ENCODE measurements at regions not wholly inside any gene's neighbourhood (a gene's known extent, or its start where the extent isn't known, plus 50 kb on each side); places are given as distances from the start of the nearest gene placed in this dataset.
"Not testable (repeated sequence)": the region's sequence is repeated elsewhere in the genome, so short reads cannot be mapped to it uniquely, and the experiment has no call there.

DNA sequence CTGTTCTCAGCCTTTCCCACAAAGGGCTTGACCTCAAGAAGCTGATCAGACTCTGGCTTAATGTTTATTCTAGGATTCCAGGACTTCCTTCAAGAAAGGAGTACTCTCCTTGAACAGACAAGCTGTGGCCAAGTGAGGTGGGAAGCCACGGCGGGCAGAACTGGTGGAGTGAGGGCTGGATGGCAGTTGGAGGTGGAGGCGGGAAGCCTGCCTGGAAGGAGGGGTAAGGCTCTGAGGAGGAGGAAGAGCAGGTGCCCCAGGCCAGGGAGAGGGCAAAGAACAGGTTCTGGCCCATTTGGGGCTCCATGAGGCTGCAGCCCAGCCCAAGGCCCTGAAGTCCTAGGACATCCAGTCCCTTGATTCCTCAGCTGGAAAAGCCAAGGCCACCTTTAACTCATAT lies 143.9 kb downstream of the CYP26B1 start:
- no peak for DNase-seq

DNA sequence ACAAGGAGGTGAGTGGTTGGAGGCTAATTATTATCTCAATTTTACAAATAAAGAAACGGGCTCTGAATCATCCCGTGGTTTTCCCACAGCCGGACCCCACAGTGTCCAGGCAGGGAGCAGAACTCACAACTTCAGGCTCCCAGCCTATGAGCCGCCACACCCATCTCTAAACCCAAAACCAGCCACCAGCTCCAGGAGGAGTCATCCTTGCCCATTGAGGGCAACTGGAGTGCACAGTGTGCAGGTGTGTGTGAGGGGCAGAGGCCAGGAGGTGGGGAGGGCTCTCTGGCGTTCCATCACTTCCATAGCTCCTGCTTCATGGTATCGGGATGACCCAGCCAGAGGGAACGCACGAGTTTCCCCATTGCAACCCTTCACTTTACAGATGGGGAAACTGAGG lies 144.5 kb downstream of the CYP26B1 start:
- no peak for DNase-seq

DNA sequence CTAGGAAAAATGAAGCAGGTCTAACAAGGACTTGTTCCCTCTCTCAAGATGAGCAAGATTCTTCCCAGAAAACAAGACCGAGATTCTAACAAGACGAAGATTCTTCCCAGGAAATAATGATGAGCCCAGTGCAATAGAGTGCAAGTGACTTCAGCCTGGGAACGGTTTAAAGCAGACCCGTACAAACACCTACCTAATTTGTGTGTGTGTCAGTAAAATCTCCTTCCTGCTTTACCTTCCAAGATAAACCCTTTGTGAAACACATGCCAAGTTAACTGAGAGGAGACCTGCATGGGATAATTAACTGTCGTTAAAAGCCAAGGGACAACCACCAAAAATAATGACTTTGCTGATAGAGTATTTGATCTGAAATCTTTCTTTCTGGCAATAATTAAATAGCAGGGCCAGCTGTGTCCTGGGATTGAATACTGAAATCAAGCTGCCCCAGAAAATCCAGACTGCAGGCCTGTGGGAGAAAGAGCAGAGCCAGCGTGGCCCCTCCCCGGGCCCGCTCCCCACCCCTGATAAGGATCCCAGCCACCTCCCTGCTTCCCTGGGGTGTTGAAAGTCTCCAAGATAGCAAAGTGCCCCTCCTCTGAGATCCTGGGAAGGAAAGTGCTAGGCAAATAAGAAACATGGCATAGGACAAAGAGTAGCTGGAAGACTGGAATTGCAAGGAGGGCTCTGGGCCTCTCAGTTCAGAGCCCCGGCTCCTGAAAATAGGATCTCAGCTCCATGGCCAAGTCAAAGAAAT lies 145.5 kb downstream of the CYP26B1 start:
- DNase-seq, result no peak

DNA sequence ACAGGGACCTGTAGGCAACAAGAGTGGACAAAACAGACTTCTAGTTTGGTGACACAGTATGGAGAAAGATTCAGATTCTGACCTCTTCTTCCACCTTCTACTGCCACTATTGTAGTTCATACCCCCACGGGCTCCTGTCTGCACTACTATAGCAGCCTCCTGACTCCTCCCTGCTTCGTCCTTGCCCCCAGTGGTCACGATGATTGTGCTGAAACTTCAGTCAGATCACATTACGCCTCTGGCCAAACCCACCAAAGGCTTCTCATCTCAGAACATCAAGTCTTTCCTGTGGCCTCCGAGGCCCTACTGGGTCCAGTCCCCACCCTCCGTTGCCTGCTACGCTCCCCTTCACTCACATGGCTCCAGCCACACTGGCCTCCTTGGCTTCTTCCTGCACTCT lies 147.6 kb downstream of the CYP26B1 start:
- no peak for DNase-seq

DNA sequence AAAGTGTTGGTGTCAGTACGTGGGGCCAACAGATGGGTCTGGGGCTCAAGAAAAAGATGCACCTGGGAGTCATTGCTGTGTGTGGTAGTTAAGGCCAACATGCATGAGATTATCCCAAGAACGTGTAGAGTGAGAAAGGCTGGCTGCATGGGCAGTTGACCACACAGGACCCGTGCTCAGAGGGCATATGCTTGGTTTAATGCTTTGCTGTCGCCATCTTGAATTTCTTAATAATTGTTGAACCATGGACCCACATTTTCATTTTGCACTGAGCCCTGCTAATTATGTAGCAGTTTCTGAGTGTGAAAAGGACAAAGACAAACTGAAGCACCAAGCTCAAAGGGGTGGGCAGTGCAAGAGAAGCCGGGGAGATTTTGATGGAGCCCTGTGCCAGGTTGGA lies 148.1 kb downstream of the CYP26B1 start:
- no peak for DNase-seq

DNA sequence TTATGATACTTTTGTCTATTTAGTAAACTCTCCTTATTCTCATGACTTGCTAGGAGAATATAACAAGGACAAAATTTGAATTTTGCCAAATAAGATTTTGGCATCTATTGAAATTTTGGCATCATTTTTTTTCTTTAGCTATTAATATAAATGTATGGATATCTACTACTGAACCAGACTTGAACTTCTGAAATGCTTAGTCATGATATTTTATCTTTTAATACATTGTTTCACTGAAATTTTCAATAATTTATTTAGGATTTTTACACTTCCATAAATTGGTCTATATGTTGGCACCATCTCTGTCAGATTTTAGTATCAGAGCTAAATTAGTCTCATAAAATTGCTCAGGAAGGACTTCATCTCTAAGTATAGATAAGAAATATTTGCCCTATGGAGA lies 149.8 kb downstream of the CYP26B1 start:
- no peak for DNase-seq

DNA sequence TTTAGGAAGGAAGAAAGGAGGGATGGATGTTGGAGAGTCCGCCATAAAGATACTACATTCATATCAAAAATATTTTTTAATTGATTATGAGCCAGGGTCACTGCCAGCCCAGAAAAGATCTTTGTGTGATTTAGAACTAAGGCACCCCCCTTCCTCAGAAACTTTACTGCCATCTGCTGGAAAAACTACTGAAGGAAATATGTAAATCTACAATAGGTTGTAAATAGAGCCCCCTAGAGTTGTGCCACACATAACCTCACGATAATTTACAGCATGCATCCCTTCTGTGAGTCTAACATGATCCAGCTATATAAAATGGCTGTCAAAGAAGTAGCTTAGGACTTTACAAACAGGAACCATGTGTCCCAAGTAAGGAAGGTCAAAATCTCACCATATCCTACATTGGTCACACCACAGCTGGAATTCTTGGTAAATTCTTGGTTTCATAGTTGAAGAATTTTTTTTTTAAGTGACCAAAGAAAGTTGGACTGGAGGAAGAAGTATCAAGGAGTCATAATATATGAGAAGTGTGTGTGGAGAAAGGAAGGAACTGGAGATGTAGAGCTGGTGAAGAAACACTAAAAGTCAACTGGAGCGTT lies 152.5 kb downstream of the CYP26B1 start:
- peak; percentile 12 for DNase-seq

DNA sequence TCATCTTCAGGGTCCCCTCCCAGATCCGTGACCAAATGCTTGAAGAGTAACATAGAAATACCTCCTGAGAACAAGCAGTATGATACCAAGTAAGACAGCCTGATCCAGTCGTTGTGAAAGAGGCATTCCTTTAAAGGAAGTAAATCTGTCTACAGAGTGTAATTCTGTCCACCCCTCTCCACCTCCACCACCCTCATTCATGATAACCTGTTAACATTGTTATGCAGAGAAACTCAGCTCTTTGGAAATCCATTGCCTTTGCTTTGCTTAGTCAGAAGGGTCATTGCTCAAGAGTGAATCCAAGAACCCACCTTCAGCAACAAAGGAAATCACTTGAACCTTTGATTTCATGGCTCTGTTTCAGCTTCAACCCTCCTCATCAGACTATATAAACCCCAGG lies 155.6 kb downstream of the CYP26B1 start:
- DNase-seq, result no peak

DNA sequence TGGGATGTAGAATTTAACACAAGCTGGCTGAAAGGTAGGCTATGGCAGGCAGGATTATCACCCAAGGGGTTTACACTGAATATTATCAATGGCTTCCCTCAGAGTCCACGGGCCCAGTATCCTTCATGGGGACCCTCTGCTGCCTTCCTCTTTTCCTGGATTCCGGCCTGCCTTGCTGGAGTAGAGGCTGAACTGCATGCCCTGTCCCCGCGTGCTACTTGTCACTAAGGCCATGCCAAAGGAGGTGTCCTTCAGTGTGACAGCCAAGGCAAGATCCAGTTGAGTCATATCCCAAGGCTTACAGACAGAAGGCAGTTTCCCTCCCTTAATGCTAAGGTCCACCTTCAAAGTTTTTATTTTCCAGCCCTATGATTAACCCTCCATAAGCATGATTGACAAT lies 156.3 kb downstream of the CYP26B1 start:
- DNase-seq, result no peak

DNA sequence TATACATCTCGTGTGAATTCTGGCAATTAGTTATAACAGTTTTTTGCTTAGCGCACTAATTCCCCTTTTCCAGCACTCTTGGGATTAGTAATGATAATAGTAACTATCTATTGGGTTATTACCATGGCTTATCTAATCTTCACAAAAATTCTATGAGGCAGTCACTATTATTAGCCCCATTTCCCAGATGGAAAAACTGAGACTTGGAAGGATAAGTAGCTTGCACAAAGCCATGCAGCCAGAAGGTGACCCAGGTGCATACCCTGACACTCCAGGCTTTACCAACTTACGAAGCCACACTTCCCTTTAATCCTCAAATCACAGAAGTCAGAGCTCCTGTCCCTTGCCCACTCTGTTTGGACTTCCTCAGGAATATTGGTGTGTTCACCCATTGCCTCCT lies 156.8 kb downstream of the CYP26B1 start:
- DNase-seq, result no peak

DNA sequence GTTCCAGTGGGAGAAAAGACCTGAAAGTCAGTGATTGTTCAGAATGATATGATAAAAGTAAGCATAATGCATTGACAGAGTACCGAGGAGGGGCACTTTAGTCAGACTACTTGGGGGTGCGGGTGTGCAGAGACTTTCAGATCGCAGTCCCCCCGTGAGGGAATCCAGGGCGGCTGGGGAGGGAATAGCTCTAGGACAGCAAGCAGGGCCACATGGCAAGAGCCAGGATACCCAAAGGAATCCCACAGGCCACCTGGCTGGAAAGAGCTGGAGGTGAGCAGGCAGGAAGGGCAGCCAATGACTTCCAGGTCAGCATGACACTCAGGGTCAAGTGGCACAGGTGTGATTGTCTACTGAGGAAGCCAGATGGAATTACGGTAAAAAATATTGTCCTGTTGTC lies 157.5 kb downstream of the CYP26B1 start:
- DNase-seq, result no peak

DNA sequence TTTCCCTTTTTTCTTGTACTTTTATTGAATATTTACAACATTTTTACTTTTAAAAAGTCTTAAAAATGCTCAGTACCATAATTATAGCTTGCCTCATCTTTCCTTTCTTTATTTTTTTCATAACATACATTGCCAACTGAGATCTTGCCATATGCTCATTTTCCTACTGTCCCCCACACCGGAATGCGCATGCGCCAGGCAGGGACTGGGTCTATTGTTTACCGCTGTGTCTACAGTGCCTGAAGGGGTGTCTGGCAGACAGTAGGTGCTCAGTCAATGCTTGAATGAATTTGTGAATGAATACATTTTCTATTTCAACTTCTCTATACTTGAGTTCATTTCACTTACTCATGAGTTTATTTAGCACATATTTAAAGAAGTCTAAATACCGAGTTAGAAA lies 158.0 kb downstream of the CYP26B1 start:
- no peak for DNase-seq

DNA sequence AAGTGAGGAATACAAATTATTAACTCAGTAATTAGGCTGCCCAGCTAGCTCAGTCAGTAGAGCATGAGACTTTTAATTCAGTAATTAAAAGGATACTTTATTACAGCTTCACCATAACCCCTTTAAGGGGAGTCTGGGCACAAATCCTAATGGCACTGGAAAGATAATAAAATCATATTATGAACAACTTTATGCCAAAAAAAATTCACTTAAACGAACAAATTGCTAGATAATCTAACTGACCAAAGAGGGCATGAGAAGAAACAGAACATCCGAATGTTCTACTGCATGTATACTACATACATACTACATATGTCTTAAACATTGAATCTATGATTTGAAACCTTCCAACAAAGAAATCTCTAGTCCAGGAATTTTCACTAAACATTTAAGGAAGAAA lies 159.5 kb downstream of the CYP26B1 start:
- DNase-seq, result no peak

DNA sequence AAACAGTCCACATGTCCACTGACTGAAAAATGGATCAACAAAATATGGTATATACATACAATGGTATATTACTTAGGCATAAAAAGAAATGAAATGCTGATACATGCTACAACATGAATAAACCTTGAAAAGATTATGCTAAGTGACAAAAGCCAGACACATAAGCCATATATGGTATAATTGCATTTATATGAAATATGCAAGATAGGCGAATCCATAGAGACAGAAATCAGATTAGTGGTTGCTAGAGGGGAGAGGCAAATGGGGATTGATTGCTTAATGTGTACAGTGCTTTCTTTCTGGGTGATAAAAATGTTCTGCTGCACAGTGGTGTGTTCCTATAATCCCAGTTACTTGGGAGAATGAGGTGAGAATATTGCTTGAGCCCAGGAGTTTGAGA lies 171.0 kb downstream of the CYP26B1 start:
- DNase-seq, result no peak

DNA sequence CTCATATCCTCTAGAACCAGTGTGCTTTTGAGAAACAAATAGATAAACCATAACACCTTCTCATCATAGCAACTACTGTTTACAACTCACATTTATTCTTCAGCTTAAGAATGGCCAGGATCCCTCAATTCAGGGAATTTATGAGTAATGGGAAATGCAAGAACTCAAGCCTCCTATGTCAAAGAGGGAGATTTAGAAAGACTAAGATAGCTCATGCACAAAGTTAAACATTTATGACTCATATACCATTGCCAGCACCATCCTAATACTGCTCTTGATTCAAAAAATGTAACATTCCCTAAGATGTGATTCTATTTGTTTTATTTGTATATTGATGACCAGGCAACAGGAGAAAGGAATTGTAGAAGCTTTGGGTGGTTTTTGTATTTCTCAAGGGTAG lies 172.8 kb downstream of the CYP26B1 start:
- DNase-seq, result no peak

DNA sequence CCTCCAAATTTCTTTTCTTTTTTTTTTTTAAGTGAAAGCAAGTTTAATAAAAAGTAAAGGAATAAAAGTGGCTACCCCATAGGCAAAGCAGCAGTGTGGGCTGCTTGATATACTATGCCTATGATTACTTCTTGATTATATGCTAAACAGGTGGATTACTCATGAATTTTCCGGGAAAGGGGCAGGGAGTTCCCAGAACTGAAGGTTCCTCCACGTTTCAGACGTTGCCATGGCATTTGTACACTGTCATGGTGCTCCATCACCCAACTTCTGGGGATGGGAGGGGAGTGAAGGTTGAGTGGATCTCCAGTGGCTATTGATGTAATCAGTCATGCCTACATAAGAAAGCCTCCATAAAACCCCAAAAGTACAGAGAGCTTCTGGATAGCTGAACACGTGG lies 176.2 kb downstream of the CYP26B1 start:
- DNase-seq, result peak; percentile 41

DNA sequence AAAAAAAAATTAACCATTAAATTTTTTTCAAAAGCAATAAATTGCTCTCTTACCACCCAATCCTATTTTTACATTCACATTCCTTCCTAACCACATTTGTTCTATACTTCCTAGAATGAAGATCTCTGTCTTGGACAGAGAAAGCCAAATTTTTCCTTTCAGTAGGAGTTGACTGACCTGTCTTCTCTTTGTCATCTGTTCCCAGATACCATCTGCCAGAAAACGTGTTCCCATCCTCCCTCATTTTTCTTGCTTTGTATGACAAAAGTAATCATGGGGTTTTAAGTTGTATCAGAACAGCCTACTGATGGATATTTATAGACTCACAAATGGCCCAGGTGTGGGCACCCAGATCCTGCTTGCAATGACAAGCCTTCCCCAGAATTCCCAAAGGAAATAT lies 182.1 kb downstream of the CYP26B1 start:
- no peak for DNase-seq

DNA sequence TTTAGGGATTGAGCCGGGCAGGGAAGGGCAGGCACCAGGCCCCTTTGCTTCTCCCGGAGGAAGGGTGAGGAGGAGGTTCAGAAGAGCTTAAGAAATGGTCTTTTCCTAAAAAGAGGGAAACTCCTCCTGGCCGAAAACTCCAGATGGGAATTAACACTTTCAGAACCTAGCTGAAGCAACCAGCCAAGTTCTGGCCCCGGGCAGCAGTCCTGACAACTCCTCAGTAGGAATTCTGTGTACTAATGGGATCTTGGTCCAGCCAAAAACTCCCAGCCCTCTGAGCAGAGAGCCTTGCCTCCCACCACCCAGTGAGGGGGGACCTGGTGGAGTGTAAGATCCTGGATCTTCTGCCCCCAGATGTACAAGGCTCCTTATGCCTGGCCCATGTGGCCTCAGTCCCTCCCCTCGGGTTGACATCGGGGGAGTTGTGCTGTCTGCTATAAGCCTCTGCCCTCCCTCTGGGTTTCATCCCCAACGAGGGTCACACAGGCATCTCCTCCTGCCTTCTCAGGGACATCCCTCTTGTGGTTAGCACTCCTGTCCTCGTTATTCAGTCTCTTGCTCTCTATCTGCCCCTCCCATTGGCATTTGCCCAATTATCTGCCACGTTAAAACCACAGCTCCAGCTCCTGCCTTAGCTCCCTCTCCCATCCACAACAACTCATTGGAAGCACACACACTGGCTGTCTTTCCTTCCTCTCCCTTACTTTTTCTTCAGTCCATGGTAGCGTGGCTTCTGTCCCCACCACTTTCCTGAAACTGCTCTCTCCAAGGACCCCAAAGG lies 184.6 kb downstream of the CYP26B1 start:
- DNase-seq, result no peak

DNA sequence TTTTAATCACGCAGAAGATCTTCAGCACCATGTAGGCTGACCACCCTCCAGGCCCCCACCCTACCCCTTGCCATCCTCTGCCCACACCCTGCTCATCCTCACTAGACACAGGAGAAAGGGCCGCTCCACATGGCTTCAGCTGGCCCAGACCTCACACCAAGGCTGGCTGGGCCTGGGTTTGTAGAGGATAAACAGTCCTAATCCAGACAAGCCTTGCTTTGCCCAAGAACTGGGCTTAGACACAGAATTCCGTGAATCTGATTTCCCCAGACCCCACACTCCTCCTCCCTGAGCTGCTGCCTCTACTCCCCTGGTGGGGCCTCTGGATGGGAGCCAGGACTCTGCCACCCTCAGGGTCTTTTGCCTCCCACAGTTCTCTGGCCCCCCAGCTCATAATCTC lies 185.3 kb downstream of the CYP26B1 start:
- no peak for DNase-seq

DNA sequence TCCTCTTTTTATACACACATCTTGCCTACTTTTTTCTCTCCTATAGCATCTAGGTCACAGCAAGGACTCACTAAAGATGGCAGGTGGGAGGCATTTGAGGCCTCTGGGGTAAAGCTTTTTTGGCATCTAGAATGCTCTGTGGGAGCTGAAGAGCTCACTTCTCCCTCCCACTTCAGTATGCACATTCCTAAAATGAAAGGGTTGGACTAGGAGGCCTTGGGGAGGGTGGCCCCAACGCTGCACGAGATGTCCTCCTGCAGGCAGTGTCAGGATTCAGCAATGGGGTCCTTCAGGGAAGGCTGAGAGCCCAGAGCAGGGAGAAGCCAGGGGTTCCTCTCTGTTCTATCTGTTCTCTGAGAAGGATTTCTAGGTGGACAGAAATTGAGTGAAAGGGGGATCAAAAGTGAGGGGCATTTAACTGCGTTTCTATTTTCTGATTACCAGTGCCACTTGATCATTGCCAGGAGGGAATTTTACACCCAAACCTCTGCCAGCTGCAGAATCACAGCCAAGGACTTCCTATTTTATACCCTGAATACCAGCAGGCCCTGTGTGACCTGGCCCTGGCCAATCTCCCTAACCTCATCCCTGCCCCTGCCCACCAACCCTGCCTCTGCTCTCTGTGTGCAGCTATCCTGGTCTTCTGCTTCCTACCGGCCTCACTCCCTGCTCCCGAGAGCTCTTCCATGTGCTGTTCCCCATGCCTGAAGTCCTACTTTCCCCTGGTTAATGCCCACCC lies 186.2 kb downstream of the CYP26B1 start:
- DNase-seq, result no peak

DNA sequence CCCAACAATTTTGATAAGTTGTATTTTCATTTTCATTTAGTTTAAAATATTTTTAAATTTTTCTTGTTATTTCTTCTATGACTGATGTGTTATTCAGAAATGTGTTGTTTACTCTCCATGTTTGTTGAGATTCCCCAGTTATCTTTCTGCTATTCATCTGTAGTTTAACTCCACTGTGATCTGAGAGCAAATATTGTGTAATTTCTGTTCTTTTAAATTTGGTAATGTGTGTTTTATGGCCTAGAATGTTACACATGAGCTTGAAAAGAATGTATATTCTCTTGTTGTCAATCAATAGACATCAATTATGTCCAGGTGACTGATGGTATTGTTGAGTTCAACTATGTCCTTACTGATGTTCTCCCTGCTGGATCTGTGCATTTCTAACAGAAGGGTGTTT lies 188.2 kb downstream of the CYP26B1 start:
- no peak for DNase-seq

DNA sequence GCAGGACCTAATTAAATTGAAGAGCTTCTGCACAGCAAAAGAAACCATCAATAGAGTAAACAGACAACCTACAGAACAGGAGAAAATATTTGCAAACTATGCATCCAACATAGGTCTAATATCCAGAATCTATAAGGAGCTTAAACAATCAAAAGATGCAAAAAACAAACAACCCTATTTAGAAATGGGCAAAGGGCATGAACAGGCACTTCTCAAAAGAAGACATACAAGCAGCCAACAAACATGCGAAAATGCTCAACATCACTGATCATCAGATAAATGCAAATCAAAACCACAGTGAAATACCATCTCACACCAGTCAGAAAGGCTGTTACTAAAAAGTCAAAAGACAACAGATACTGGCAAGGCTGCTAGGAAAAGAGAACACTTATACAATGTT lies 189.2 kb downstream of the CYP26B1 start:
- not testable (repeated sequence) for DNase-seq

DNA sequence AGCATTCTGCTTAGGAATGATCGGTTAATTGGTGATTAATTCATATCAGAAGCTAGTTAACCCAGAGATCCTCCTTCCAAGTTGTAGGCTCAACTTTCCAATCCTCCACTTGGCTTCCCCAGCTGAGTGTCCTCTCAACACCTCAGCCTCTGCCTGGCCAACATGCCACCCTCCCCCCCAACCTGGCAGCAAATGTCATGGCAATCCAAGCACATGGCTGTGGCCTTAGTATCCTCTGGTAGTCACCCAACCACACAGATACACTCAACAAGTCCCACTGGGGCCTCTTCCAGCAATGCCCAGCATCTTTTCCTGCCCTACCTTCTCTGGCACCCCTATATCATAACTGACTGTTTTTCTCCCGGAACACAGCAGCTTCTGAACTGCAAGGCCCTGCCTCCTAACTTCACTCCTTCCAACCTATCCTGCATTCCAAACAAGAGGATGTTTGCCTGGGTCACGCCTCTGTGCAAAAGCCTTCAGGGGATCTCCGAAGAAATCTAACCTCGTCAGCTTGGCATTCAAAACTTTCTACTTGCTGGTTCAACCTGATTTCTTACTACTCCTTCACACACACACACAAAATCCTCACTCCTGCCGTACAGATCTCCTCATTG lies 195.0 kb downstream of the CYP26B1 start:
- no peak for DNase-seq

All from OCI-M1 (cell line).